Smooth muscle cell (in vitro differentiated cells): ENCODE measurements at regions not wholly inside any gene's neighbourhood (a gene's known extent, or its start where the extent isn't known, plus 50 kb on each side); places are given as distances from the start of the nearest gene placed in this dataset.

ENCODE experiments used
- DNase-seq: peaks from one replicate; lab custom pipeline; 2025; ENCODE audit not compliant: unreplicated experiment; lab: John Stamatoyannopoulos, UW
- H2AFZ ChIP-seq: fragments of 200-600 bp; sonication (generic); 2 replicates; pipeline ENCODE4 v1.6.0; 2016; ENCODE audit warnings: antibody characterized with exemption, low read depth, mild to moderate bottlenecking
- H3F3A ChIP-seq: fragments of 200-600 bp; sonication (generic); 2 replicates; pipeline ENCODE4 v1.6.0; 2017; ENCODE audit warnings: antibody characterized with exemption, low read depth
- H3K27ac ChIP-seq: fragments of 200-600 bp; sonication (generic); 2 replicates; pipeline ENCODE4 v1.5.1; 2016; ENCODE audit warnings: low read depth, mild to moderate bottlenecking
- H3K27me3 ChIP-seq: fragments of 200-600 bp; sonication (generic); 2 replicates; pipeline ENCODE4 v1.6.1; 2016; ENCODE audit warnings: low read depth, mild to moderate bottlenecking
- H3K36me3 ChIP-seq: fragments of 200-600 bp; sonication (generic); 2 replicates; pipeline ENCODE4 v1.5.1; 2016; ENCODE audit warnings: low read depth
- H3K4me1 ChIP-seq: fragments of 200-600 bp; sonication (generic); 2 replicates; pipeline ENCODE4 v1.5.1; 2016; ENCODE audit warnings: low read depth
- H3K4me2 ChIP-seq: fragments of 200-600 bp; sonication (generic); 2 replicates; pipeline ENCODE4 v1.6.0; 2016; ENCODE audit warnings: mild to moderate bottlenecking
- H3K4me3 ChIP-seq: fragments of 200-600 bp; sonication (generic); 2 replicates; pipeline ENCODE4 v1.5.1; 2016; ENCODE audit warnings: mild to moderate bottlenecking
- H3K79me2 ChIP-seq: fragments of 200-600 bp; sonication (generic); 2 replicates; pipeline ENCODE4 v1.6.0; 2016; ENCODE audit warnings: low read depth, mild to moderate bottlenecking
- H3K9ac ChIP-seq: fragments of 200-600 bp; sonication (generic); 2 replicates; pipeline ENCODE4 v1.6.0; 2016; ENCODE audit warnings: low read depth
- H3K9me3 ChIP-seq: fragments of 200-600 bp; sonication (generic); replicated peaks from 2 replicates; pipeline ENCODE4 v1.5.1; 2016; ENCODE audit warnings: low read depth
- H4K20me1 ChIP-seq: fragments of 200-600 bp; sonication (generic); 2 replicates; pipeline ENCODE4 v1.6.0; 2016; ENCODE audit warnings: low read depth
- CTCF ChIP-seq: fragments of 200-600 bp; sonication (generic); IDR thresholded peaks from 2 replicates; pipeline ENCODE4 v1.5.1; 2017; ENCODE audit warnings: borderline replicate concordance, mild to moderate bottlenecking, antibody characterized with exemption; ENCODE audit not compliant: insufficient read depth, poor library complexity, severe bottlenecking
- WGBS: methylation state at CpG from one replicate; pipeline ENCODE4 v1.1.7; 2016; ENCODE audit warnings: low lambda C conversion rate; 5-methylcytosine and 5-hydroxymethylcytosine counted together

- no peaks in the 10 kb centered on the region for H4K20me1 ChIP-seq
- no peaks in the 10 kb centered on the region for H3K9me3 ChIP-seq
- H3K9ac ChIP-seq = no peak overlapping the region
- no peaks in the 10 kb centered on the region for H3K4me1 ChIP-seq
- H3K27ac ChIP-seq = no peak overlapping the region
- no peaks in the 10 kb centered on the region for H3K79me2 ChIP-seq
- DNase-seq = no peak
- H3K4me2 ChIP-seq = no peak overlapping the region
- no peak overlapping the region for H2AFZ ChIP-seq
- TF ChIP-seq CTCF = no peak
- no peaks in the 10 kb centered on the region for H3K27me3 ChIP-seq
- no peak overlapping the region for H3K4me3 ChIP-seq
- WGBS = 44% methylated on average over 1 of the region's 1 CpG
- no peaks in the 10 kb centered on the region for H3K36me3 ChIP-seq
- no peaks in the 10 kb centered on the region for H3F3A ChIP-seq
These were observed 394.1 kb upstream of the SYT4 start for GRCh38 chr18:43671431-43671830.

GRCh38 chr18:43680096-43680495, 402.8 kb upstream of the SYT4 start:
- no peak overlapping the region for H3K4me3 ChIP-seq
- DNase-seq = no peak
- no peak overlapping the region for H2AFZ ChIP-seq
- H3K36me3 ChIP-seq = no peaks in the 10 kb centered on the region
- no peaks in the 10 kb centered on the region for H3K4me1 ChIP-seq
- no peaks in the 10 kb centered on the region for H3K27me3 ChIP-seq
- H3K9me3 ChIP-seq = no peaks in the 10 kb centered on the region
- no peaks in the 10 kb centered on the region for H3F3A ChIP-seq
- H3K79me2 ChIP-seq = no peaks in the 10 kb centered on the region
- no peak overlapping the region for H3K4me2 ChIP-seq
- no peak overlapping the region for H3K27ac ChIP-seq
- 86% methylated on average over 2 of the region's 2 CpGs for WGBS
- no peaks in the 10 kb centered on the region for H4K20me1 ChIP-seq
- no peak for TF ChIP-seq CTCF
- no peak overlapping the region for H3K9ac ChIP-seq

- Histone ChIP-seq H3K9ac (no peak overlapping the region), H3K4me3 (no peak overlapping the region), H3K79me2 (no peaks in the 10 kb centered on the region), H3K9me3 (no peaks in the 10 kb centered on the region), H3K4me2 (no peak overlapping the region), H2AFZ (no peak overlapping the region), H3F3A (no peaks in the 10 kb centered on the region), H3K4me1 (no peaks in the 10 kb centered on the region), H3K36me3 (no peaks in the 10 kb centered on the region), H3K27me3 (no peaks in the 10 kb centered on the region), H3K27ac (no peak overlapping the region), H4K20me1 (no peaks in the 10 kb centered on the region)
- no peak for DNase-seq
- no peak for TF ChIP-seq CTCF
- WGBS = 88% methylated on average over 5 of the region's 5 CpGs
These were observed 404.4 kb upstream of the SYT4 start for GRCh38 chr18:43681661-43682060.

- H3K9me3 ChIP-seq = no peaks in the 10 kb centered on the region
- no peaks in the 10 kb centered on the region for H4K20me1 ChIP-seq
These were observed 404.9 kb upstream of the SYT4 start for GRCh38 chr18:43682196-43682595.

More at GRCh38 chr18:43682196-43682595, 404.9 kb upstream of the SYT4 start:
- no peaks in the 10 kb centered on the region for H3K79me2 ChIP-seq
- no peak overlapping the region for H2AFZ ChIP-seq
- H3K27me3 ChIP-seq = no peaks in the 10 kb centered on the region
- H3F3A ChIP-seq = no peaks in the 10 kb centered on the region
- no peak for DNase-seq
- no peak overlapping the region for H3K9ac ChIP-seq
- 95% methylated on average over 7 of the region's 7 CpGs for WGBS
- H3K4me3 ChIP-seq = no peak overlapping the region
- H3K27ac ChIP-seq = no peak overlapping the region
- no peak overlapping the region for H3K4me2 ChIP-seq
- no peak for TF ChIP-seq CTCF
- H3K36me3 ChIP-seq = no peaks in the 10 kb centered on the region
- no peaks in the 10 kb centered on the region for H3K4me1 ChIP-seq
